Activated CD8-positive, alpha-beta T cell treated with anti-CD3 and anti-CD28 coated beads for 36 hours (primary cell): ENCODE measurements at regions not wholly inside any gene's neighbourhood (a gene's known extent, or its start where the extent isn't known, plus 50 kb on each side); places are given as distances from the start of the nearest gene placed in this dataset.

Experiments used
- ATAC-seq: fragments of 200-7000 bp; cut with Tn5 transposase; one replicate; pipeline ENCODE4 v1.10.0; 2021; ENCODE audit warnings: mild to moderate bottlenecking, moderate library complexity
- CTCF ChIA-PET: fragments of 350-600 bp; sonication (Branson Sonifier 250); formaldehyde crosslinking; loops from one replicate; lab custom pipeline; 2021; ENCODE audit warnings: antibody characterized with exemption; lab: Charles Lee
- POLR2A ChIA-PET: fragments of 350-600 bp; sonication (Branson Sonifier 250); formaldehyde crosslinking; loops from one replicate; lab custom pipeline; 2021; ENCODE audit warnings: antibody characterized with exemption; lab: Charles Lee
- DNase-seq: peaks from one replicate; pipeline ENCODE4 v3.0.0-alpha.2; 2020
- H3K27ac Mint-ChIP-seq: one replicate; pipeline ENCODE4 v1.8.0; 2021; ENCODE audit warnings: mild to moderate bottlenecking, mixed read lengths
- H3K27me3 Mint-ChIP-seq: one replicate; pipeline ENCODE4 v1.8.0; 2021; ENCODE audit warnings: mixed read lengths
- H3K36me3 Mint-ChIP-seq: one replicate; pipeline ENCODE4 v1.8.0; 2021; ENCODE audit warnings: low read depth, mixed read lengths
- H3K4me1 Mint-ChIP-seq: one replicate; pipeline ENCODE4 v1.8.0; 2021; ENCODE audit warnings: low read depth, mixed read lengths
- H3K4me3 Mint-ChIP-seq: one replicate; pipeline ENCODE4 v1.8.0; 2021; ENCODE audit warnings: mild to moderate bottlenecking, moderate library complexity, mixed read lengths
- H3K9me3 Mint-ChIP-seq: one replicate; pipeline ENCODE4 v1.8.0; 2021; ENCODE audit warnings: mixed read lengths
- CTCF ChIP-seq: fragments of 200-600 bp; IDR thresholded peaks from one replicate; pipeline ENCODE4 v1.8.0; 2022; ENCODE audit warnings: antibody characterized with exemption, mild to moderate bottlenecking
- intact Hi-C: fragments of 100-400 bp; cut with micrococcal nuclease; formaldehyde crosslinking; loops from one replicate; pipeline ENCODE4 v1.10.0; 2022

- CTCF ChIA-PET = no interaction called here
- POLR2A ChIA-PET = no interaction called here
- Mint-ChIP-seq H3K27me3 (no peaks in the 10 kb centered on the region), H3K36me3 (no peaks in the 10 kb centered on the region), H3K4me1 (no peaks in the 10 kb centered on the region), H3K27ac (no peak overlapping the region), H3K9me3 (peaks cover 2% of the 10 kb centered on the region), H3K4me3 (no peak overlapping the region)
- DNase-seq (no peak), ATAC-seq (no peak)
- TF ChIP-seq CTCF = no peak
- intact Hi-C loops = no loop called here
Observed at GRCh38 chr5:86155796-86156195, 461.9 kb upstream of the COX7C start.

DNA sequence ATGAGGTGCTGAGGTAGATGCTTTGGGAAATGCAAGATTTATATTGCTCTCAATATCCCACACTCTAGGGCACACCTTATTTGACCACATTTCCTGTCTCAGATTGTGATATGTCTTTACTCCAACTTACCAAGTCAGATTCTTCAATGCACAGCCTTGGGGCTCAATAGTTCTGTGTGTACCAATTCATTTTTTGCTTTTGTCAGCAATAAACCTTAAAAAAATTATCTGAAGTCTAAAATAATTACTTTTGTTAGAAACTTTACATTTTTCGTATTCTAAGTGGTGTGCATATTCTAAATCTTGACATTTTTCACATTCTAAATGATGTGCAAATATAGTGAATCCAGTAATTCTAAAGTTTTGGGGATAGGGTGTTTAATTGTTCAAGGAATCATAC is 447.5 kb upstream of the COX7C start:
- H3K4me3 Mint-ChIP-seq = no peak overlapping the region
- no peak for ATAC-seq
- H3K9me3 Mint-ChIP-seq = no peaks in the 10 kb centered on the region
- intact Hi-C loops = no loop called here
- no peaks in the 10 kb centered on the region for H3K4me1 Mint-ChIP-seq
- CTCF ChIA-PET = no interaction called here
- no peak for DNase-seq
- H3K36me3 Mint-ChIP-seq = no peaks in the 10 kb centered on the region
- H3K27ac Mint-ChIP-seq = no peak overlapping the region
- TF ChIP-seq CTCF = no peak
- H3K27me3 Mint-ChIP-seq = no peaks in the 10 kb centered on the region
- POLR2A ChIA-PET = no interaction called here

DNA sequence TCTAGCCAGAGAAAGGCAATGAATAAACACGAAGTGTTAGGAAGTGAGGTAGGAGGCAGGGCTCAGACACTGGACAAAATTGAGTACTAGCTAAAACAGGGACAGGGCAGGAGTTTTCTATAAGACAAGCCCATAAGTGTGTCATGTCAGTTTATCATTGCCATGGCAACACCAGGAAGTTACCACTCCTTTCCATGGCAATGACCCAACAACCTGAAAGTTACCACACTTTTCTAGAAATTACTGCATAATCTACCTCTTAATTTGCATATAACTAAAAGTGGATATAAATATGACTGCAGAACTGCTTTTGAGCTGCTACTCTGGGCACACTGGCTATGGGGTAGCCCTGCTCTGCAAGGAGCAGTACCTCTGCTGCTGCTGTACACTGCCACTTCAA is 442.5 kb upstream of the COX7C start:
- intact Hi-C loops = no loop called here
- ChIA-PET CTCF (no interaction called here), POLR2A (no interaction called here)
- H3K9me3 Mint-ChIP-seq = peaks cover 1% of the 10 kb centered on the region
- no peak for TF ChIP-seq CTCF
- no peak overlapping the region for H3K4me3 Mint-ChIP-seq
- no peak overlapping the region for H3K27ac Mint-ChIP-seq
- H3K36me3 Mint-ChIP-seq = no peaks in the 10 kb centered on the region
- H3K27me3 Mint-ChIP-seq = no peaks in the 10 kb centered on the region
- peak; percentile 2 for DNase-seq
- peak; percentile 47 for ATAC-seq
- H3K4me1 Mint-ChIP-seq = no peaks in the 10 kb centered on the region

- Mint-ChIP-seq H3K4me1 (no peaks in the 10 kb centered on the region), H3K9me3 (peaks cover under 1% of the 10 kb centered on the region)
Observed at GRCh38 chr5:86199287-86199686, 418.5 kb upstream of the COX7C start.

GRCh38 chr5:86228147-86228546 is 389.6 kb upstream of the COX7C start:
- H3K36me3 Mint-ChIP-seq = no peaks in the 10 kb centered on the region
- ChIA-PET POLR2A (no interaction called here), CTCF (no interaction called here)
- no peak for ATAC-seq
- H3K4me1 Mint-ChIP-seq = no peaks in the 10 kb centered on the region
- no peak overlapping the region for H3K27ac Mint-ChIP-seq
- intact Hi-C loops = no loop called here
- no peak for TF ChIP-seq CTCF
- no peaks in the 10 kb centered on the region for H3K27me3 Mint-ChIP-seq
- peaks cover 3% of the 10 kb centered on the region for H3K9me3 Mint-ChIP-seq
- DNase-seq = no peak
- no peak overlapping the region for H3K4me3 Mint-ChIP-seq

More at GRCh38 chr5:86199287-86199686, 418.5 kb upstream of the COX7C start:
- DNase-seq = no peak
- intact Hi-C loops = no loop called here
- no peak overlapping the region for H3K27ac Mint-ChIP-seq
- no peaks in the 10 kb centered on the region for H3K36me3 Mint-ChIP-seq
- TF ChIP-seq CTCF = no peak
- no peak for ATAC-seq
- ChIA-PET POLR2A (no interaction called here), CTCF (no interaction called here)
- H3K4me3 Mint-ChIP-seq = no peak overlapping the region
- H3K27me3 Mint-ChIP-seq = no peaks in the 10 kb centered on the region
